ENCODE measurements at regions not wholly inside any gene's neighbourhood (a gene's known extent, or its start where the extent isn't known, plus 50 kb on each side); places are given as distances from the start of the nearest gene placed in this dataset.

DNA sequence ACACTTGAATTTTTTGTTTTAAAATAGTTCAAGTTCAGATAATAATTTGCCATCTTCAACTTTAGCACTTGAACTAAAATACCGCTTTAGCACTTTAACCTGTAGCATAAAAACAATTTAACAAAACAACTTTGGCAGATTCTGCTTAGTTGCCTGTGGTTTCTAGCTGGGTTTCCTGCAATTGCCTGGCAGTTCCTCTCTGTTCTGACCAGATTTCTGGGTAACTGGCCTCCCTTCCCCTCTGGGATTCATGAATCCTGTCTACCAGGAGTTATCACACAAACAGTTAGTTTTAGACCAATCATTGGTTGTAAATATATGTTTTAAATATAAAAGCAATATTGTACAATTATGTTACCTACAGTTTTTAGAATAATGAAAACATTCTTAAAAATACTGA is 89.8 kb upstream of the HDAC9 start:
- Mint-ChIP-seq H3K4me3 (ENCODE audit: unreplicated experiment) (no peak overlapping the region), H3K9me3 (ENCODE audit: unreplicated experiment) (no peaks in the 10 kb centered on the region), H3K27ac (ENCODE audit: unreplicated experiment) (no peak overlapping the region), H3K4me1 (ENCODE audit: low read depth, unreplicated experiment) (peaks cover 2% of the 10 kb centered on the region), H3K36me3 (ENCODE audit: unreplicated experiment) (no peaks in the 10 kb centered on the region), H3K27me3 (ENCODE audit: unreplicated experiment) (no peaks in the 10 kb centered on the region)
- TF ChIP-seq, protein P1, sequence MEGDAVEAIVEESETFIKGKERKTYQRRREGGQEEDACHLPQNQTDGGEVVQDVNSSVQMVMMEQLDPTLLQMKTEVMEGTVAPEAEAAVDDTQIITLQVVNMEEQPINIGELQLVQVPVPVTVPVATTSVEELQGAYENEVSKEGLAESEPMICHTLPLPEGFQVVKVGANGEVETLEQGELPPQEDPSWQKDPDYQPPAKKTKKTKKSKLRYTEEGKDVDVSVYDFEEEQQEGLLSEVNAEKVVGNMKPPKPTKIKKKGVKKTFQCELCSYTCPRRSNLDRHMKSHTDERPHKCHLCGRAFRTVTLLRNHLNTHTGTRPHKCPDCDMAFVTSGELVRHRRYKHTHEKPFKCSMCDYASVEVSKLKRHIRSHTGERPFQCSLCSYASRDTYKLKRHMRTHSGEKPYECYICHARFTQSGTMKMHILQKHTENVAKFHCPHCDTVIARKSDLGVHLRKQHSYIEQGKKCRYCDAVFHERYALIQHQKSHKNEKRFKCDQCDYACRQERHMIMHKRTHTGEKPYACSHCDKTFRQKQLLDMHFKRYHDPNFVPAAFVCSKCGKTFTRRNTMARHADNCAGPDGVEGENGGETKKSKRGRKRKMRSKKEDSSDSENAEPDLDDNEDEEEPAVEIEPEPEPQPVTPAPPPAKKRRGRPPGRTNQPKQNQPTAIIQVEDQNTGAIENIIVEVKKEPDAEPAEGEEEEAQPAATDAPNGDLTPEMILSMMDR (IDR thresholded peaks at IDR 0.05; ENCODE audit: partially characterized antibody, unreplicated experiment) = no peak
- DNase-seq = no peak

DNA sequence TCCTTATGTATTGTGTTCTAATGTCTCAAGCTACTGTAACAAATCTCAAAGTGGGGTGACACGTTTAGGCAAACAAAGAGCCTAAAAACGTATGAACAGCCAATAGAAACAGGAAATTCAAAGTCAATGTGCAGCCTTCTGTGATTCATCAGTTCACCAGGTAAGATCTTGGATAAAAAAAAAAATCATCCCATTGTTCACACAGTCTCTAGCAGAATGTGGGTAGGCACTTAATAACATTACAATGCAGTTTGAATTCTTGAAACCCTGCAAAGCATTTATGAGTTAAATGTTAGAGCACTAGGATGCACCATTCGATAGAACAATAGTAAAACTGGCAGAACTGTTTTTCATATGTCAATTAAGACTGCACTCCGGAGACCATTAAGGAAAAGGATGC is 88.2 kb upstream of the HDAC9 start:
- no peaks in the 10 kb centered on the region for H3K36me3 Mint-ChIP-seq (ENCODE audit: unreplicated experiment)
- H3K4me3 Mint-ChIP-seq (ENCODE audit: unreplicated experiment) = no peak overlapping the region
- no peaks in the 10 kb centered on the region for H3K9me3 Mint-ChIP-seq (ENCODE audit: unreplicated experiment)
- H3K27me3 Mint-ChIP-seq (ENCODE audit: unreplicated experiment) = no peaks in the 10 kb centered on the region
- H3K4me1 Mint-ChIP-seq (ENCODE audit: low read depth, unreplicated experiment) = peaks cover 2% of the 10 kb centered on the region
- DNase-seq = no peak
- TF ChIP-seq, protein P1 (IDR thresholded peaks at IDR 0.05; ENCODE audit: partially characterized antibody, unreplicated experiment) = no peak
- no peak overlapping the region for H3K27ac Mint-ChIP-seq (ENCODE audit: unreplicated experiment)

DNA sequence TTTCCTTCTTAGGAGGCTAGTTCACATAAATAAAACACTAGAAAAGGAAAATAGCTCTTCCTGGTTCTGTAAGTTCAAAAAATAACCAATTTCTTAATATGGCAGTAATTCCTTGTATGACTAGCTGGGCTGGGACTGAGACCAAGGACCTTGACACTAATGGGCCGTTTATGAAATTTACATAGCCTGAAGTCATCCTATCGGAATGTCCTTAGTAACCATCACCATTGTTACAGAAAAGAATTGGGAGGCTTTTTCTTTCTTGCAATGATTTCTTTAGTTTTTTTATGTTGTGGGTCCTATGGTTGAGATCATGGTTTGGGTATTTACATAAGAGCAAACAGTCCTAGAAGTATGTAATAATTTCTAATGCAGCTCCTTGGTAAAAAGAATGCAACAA is 87.1 kb upstream of the HDAC9 start:
- no peak overlapping the region for H3K4me3 Mint-ChIP-seq (ENCODE audit: unreplicated experiment)
- DNase-seq = no peak
- H3K27ac Mint-ChIP-seq (ENCODE audit: unreplicated experiment) = no peak overlapping the region
- no peaks in the 10 kb centered on the region for H3K36me3 Mint-ChIP-seq (ENCODE audit: unreplicated experiment)
- no peaks in the 10 kb centered on the region for H3K27me3 Mint-ChIP-seq (ENCODE audit: unreplicated experiment)
- H3K4me1 Mint-ChIP-seq (ENCODE audit: low read depth, unreplicated experiment) = peaks cover 2% of the 10 kb centered on the region
- no peaks in the 10 kb centered on the region for H3K9me3 Mint-ChIP-seq (ENCODE audit: unreplicated experiment)
- TF ChIP-seq, protein P1 (IDR thresholded peaks at IDR 0.05; ENCODE audit: partially characterized antibody, unreplicated experiment) = no peak

DNA sequence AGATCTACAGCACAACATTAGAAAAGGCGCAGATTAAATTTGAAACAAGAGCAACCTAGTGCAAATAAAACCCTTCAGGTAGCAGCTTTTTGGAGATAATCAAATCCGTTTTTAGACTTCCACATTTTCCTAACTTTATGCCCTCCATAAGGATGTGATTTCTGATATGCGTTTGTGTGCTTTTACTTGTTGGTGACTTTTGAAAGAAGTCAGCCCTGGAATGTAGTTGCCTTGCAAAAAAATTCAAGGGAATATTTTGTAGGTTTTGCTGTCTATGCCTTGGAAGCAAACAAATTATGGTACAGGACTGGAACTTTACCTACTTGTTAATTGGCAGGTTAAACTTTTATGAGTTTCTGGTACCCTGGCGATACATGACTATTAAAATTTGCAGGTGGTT is 86.7 kb upstream of the HDAC9 start:
- TF ChIP-seq, protein P1 (IDR thresholded peaks at IDR 0.05; ENCODE audit: partially characterized antibody, unreplicated experiment) = no peak
- DNase-seq = no peak
- H3K27me3 Mint-ChIP-seq (ENCODE audit: unreplicated experiment) = no peaks in the 10 kb centered on the region
- H3K27ac Mint-ChIP-seq (ENCODE audit: unreplicated experiment) = no peak overlapping the region
- H3K36me3 Mint-ChIP-seq (ENCODE audit: unreplicated experiment) = no peaks in the 10 kb centered on the region
- no peaks in the 10 kb centered on the region for H3K9me3 Mint-ChIP-seq (ENCODE audit: unreplicated experiment)
- H3K4me1 Mint-ChIP-seq (ENCODE audit: low read depth, unreplicated experiment) = peaks cover 2% of the 10 kb centered on the region
- H3K4me3 Mint-ChIP-seq (ENCODE audit: unreplicated experiment) = no peak overlapping the region

DNA sequence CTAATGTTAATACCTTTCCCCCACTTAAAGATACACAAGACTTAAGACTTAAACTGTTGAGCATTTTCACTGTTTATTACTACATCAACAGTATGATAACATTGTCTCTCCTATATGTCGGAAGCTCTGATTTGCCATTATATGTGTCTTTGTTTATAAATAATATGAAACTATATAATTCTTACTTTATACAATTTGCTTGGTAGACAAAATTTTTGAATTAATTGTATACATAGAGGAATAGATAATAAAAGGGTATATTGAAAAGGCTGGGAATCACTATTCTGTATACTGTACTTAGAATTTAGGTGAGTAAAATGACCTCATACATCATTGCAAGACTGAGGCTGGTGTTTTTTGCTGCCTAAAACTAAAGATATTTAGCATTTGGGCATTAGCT is 82.1 kb upstream of the HDAC9 start:
- Mint-ChIP-seq H3K27ac (ENCODE audit: unreplicated experiment) (no peak overlapping the region), H3K4me3 (ENCODE audit: unreplicated experiment) (no peak overlapping the region), H3K36me3 (ENCODE audit: unreplicated experiment) (no peaks in the 10 kb centered on the region), H3K9me3 (ENCODE audit: unreplicated experiment) (peaks cover 1% of the 10 kb centered on the region), H3K4me1 (ENCODE audit: low read depth, unreplicated experiment) (no peaks in the 10 kb centered on the region), H3K27me3 (ENCODE audit: unreplicated experiment) (no peaks in the 10 kb centered on the region)
- no peak for DNase-seq
- TF ChIP-seq, protein P1 (IDR thresholded peaks at IDR 0.05; ENCODE audit: partially characterized antibody, unreplicated experiment) = no peak

All from glutamatergic neuron (in vitro differentiated cells).